HepG2 (cell line): ENCODE measurements at regions not wholly inside any gene's neighbourhood (a gene's known extent, or its start where the extent isn't known, plus 50 kb on each side); places are given as distances from the start of the nearest gene placed in this dataset.

Experiments
- MTF1 ChIP-seq: sonication (generic); formaldehyde crosslinking; IDR thresholded peaks from 2 replicates; pipeline ENCODE4 v1.5.0; 2020; ENCODE audit warnings: missing genetic modification reagents
- NONO ChIP-seq, 2 experiments: fragments of 450-650 bp in 1 of 2; sonication (generic) in 1 of 2; formaldehyde crosslinking in 1 of 2; IDR thresholded peaks in 1 of 2; conservative IDR thresholded peaks in 1 of 2; 2 replicates each; pipeline versions ENCODE4 v1.6.1 to v1.8.0; 2017 to 2022; ENCODE audit warnings: mild to moderate bottlenecking in 1 of 2, missing genetic modification reagents in 1 of 2, moderate library complexity in 1 of 2

GRCh38 chr3:14600075-14600474, 51.5 kb upstream of the CCDC174 start:
- TF ChIP-seq NONO (IDR thresholded peaks at IDR 0.05): no peak
- no peak for TF ChIP-seq NONO (CRISPR knock-in tag; conservative IDR thresholded peaks at IDR 0.05)
- TF ChIP-seq MTF1 (CRISPR knock-in tag): no peak
